CD4-positive, alpha-beta T cell treated with Interferon alpha-2 for 1 hour (primary cell): ENCODE measurements at regions not wholly inside any gene's neighbourhood (a gene's known extent, or its start where the extent isn't known, plus 50 kb on each side); places are given as distances from the start of the nearest gene placed in this dataset.

Experiments
- DNase-seq, 2 donors: peaks; one replicate each; pipeline ENCODE4 v3.0.0-alpha.2; 2020 to 2022

DNA sequence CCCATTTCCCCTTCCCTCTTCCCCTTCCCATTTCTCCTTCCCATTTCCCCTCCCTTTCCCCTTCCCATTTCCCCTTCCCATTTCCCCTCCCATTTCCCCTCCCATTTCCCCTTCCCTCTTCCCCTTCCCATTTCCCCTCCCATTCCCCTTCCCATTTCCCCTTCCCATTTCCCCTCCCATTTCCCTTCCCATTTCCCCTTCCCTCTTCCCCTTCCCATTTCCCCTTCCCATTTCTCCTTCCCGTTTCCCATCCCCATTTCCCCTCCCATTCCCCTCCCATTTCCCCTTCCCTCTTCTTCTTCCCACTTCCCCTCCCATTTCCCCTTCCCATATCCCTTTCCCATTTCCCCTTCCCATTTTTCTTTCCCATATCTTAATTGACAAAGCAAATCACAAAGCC, 109.0 kb downstream of the OLFM1 start:
- DNase-seq = no peak

DNA sequence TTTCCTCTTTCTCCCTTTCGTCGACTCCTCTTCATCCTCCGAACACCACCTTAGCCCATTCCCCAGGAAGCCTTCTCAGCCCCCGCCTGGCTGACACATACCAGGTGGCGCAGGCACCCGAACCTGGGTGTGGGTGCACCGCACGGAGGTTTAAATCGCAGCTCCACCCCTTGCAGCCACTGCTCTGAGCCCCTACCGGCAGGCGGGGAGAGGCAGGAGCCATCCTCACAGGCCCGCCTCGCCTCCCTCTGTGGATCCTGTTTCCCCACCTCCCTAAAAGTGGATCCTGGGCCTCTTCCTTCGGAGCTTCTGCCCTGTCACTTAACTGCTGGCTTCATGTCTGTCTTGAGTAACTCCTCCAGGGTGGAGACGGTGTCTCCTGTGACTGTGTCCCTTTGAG, 110.7 kb downstream of the OLFM1 start:
- no peak for DNase-seq

- DNase-seq = no peak
Observed at GRCh38 chr9:135198586-135199285, 111.3 kb downstream of the OLFM1 start.

- no peak for DNase-seq
Observed at GRCh38 chr9:135199489-135199888, 112.0 kb downstream of the OLFM1 start.

- no peak for DNase-seq
Observed at GRCh38 chr9:135201711-135202110, 114.2 kb downstream of the OLFM1 start.

DNA sequence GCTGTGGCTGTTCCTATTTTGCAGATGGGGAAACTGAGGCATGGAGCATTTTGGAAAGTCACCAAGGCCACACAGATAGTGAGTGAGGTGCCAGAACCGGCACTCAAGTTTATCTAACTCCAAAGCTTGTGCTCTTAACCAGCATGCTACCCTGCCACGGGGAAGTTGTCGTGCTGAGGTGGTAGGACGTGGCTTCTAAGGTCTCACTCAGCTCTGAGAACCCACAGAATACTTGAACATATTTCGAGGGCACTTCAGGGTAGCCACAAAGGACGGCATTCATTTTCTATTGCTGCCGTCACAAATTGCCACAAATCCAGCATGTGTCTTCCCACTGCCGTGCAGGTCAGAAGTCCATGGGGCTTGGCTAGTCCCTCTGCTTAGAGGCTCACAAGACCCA, 116.7 kb downstream of the OLFM1 start:
- no peak for DNase-seq

DNA sequence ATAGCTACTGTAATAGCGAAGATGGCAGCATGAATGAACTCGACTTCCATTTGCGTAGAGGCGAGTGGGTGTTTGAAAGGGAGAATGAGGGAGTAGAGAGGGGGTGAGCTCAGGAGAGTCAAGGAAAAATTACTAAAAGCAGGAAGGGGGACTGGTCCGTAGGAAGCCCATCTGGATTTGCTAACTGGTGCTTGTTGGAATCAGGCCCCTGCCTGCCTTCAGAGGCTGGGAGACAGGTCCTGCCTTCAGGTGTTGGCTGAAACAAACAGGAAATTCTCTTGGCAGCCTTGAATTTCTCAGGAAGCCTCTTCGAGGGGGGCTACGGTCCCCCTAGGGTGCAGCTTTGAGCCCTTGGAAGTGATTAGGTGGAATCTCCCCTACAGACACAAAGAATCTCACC, 121.7 kb downstream of the OLFM1 start:
- DNase-seq = no peak

DNA sequence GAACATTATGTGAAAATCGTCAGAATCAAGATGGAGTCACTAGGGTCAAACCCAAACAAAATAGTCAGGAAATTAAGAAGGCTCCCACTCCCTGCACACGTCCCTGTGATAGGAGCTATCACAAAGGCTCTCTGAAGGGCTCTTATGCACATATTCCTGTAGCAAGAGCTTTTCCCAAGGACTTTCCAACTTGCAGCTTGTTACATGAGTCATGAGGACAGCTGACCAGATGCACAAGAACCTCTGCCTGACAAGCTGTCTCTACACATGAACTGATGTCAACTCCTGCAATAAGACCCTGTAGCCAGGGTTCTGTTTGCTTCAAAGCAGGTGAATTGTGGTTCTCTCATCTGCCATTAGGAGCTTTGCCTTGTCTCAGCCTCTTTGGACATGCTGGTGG, 122.4 kb downstream of the OLFM1 start:
- DNase-seq = no peak

GRCh38 chr9:135210676-135211523, 123.4 kb downstream of the OLFM1 start:
- DNase-seq = no peak

- no peak for DNase-seq
Observed at GRCh38 chr9:135211524-135211890, 124.0 kb downstream of the OLFM1 start.

- no peak for DNase-seq
Observed at GRCh38 chr9:135212961-135213360, 125.5 kb downstream of the OLFM1 start.

DNA sequence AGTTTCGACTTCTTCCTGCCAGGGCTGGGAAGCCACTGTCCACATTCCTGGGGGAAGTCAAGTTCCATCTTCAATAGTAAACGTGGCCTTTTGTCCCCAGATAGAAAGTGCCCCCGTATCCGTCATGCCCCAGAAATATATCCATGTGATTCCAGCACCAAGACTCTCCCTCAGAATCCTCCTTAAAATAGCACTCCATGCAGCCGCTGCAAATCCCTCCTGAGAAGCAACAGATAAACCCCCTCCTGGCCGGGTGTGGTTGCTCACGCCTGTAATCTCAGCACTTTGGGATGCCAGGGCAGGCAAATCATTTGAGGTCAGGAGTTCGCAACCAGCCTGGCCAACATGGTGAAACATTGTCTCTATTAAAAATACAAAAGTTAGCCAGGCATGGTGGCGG, 126.1 kb downstream of the OLFM1 start:
- no peak for DNase-seq

DNA sequence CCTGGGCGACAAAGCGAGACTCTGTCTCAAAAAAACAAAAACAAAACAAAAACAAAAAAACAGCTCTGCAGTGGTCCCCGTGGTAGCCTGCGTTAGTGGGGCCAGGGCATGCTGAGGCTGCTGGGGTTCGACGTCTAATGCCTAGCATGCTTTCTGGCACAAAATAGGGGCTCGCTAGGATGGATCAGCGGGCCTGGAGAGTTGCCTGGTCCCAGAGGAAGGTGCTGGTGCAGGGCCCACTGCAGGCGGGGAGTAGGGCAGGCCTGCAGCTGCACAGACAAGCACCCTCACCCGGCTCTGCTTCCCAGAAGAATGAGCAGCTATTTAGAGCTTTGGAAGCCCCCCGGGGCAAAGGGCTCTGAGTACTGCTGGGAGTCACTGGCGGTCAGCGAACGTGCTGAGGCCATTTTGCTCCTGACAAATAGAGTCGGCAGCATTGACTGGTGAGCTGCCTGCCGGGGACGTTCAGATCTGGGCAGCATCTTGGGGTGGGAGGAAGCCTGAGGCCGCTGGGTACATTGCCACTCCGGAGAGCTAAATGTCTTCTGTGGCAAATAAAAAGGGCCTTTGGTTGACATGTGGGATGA, 126.7 kb downstream of the OLFM1 start:
- no peak for DNase-seq

- DNase-seq = no peak
Observed at GRCh38 chr9:135214706-135215105, 127.2 kb downstream of the OLFM1 start.

DNA sequence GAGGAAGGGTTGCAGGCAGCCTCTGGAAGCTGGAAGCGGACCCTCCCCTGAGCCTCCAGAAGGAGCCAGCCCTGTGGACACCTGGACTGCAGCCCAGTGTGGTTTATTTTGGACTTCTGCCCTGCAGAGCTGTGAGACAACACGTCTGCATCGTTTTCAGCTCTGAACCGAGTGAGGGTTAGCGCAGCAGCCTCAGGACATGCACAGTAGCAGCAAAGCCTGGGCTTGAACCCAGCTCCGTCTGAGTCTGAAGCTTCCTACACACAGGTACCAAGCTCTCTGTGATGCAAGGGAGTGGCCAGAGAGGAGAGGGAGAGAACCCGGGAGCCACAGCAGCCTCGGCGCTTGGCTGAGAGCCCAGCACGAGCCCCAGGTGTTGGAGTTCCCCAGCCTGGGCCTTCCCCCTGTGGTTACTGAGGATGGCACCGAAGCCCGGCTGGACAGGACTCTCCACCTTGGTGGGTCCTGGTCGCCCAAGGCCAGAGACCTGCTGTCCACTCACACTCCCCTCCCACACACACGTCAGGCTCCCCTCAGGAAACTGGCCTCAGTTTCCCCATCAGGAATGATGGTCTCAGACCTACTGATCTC, 128.2 kb downstream of the OLFM1 start:
- no peak for DNase-seq

DNA sequence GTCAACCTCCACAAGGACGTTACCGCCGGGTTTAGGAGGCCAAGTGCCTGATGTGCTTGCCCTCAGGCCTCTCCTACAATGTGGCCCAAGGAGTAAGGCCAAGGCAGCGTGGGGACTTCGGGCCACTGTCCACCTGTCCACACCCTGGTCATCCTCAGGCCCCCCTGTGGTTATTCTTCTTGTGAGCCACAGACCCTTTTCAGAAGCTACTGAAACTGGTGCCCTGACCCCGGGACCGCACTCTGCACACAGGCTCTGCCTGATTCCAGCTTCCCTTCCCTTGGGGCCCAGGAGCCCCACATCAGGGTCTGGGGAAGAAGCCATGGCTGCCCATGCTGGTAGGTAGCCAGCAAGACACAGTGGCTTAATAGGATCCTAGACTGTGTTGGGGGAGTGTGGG, 128.8 kb downstream of the OLFM1 start:
- no peak for DNase-seq

DNA sequence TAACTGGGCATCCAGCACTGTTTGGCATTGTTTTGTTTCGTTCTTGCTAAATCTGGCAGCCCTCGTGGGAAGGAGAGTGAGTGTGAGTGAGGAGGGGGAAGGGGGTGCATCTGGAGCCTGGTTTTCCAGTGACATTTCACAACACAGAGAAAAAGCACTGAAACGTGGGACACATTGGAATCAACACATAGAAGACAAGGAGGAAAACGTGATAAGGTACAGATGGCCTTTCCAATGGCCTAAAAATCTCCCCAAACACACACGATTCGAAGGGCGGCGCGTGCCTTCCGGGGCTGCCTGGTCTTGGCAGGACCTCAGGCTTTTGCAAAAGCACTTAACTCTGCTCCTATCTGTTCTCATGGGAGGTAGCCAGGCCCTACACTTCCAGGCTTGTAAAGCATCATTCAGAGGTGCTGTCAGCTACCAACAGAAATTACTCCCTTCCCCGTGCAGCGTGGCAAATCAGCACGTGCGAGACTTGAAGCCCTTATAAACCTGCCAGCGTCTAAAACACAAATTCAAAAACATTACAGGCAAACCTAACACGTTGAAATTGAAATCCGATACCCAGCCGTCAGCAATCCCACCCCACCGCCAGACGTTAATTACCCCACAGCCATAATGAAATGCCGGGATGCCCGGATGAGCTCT, 129.4 kb downstream of the OLFM1 start:
- no peak for DNase-seq

GRCh38 chr9:135217836-135218235, 130.4 kb downstream of the OLFM1 start:
- no peak for DNase-seq

DNA sequence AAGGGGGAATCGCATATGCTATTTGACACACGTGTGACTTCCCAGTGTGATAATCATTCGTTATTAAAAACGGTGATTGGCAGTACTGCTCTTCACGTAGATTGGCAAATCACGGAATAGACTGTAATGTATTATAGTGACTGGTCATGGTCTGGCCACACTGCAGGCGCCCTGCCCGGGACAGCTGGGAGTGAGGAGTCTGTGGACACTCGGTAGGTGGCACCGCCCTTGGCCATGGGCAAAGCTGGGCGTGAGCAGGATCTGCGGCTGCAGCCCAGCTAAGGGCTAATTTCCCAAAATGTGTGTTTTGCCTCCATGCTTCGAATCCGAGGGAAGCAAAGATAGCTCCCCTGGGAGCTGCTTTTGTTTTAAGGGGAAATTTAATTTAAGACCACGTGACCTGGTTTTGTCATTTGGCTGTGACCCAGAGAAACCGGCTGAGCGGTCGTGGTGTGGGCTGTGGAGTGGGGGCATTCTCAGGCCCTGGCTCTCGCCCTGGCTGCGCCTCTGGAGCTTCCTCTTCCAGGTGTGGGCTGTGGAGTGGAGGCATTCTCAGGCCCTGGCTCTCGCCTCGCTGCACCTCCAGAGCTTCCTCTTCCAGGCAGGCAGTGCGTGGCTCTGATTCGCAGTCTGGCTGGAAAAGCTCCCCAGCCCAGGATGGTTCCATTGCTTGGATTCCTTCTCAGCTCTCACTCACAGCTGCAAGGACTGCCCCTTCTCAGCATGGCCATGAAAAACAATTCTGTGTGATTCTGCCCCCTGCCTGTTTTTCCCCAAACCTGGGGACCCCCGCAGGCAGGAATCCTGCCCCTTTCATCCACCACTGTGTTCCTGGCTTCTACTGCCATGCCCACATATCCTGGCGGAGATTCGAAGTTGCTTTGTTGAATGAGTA, 131.1 kb downstream of the OLFM1 start:
- DNase-seq = no peak

- DNase-seq = no peak
Observed at GRCh38 chr9:135219676-135220600, 132.5 kb downstream of the OLFM1 start.
